HEK293T (cell line): ENCODE measurements at regions not wholly inside any gene's neighbourhood (a gene's known extent, or its start where the extent isn't known, plus 50 kb on each side); places are given as distances from the start of the nearest gene placed in this dataset.

Experiments
- CTCF ChIA-PET: fragments of 350-600 bp; formaldehyde crosslinking; extraction: SDS; loops from one replicate; lab custom pipeline; 2021; ENCODE audit warnings: antibody characterized with exemption, inconsistent platforms; lab: Yijun Ruan, JAX
- POLR2A ChIA-PET: fragments of 350-600 bp; formaldehyde crosslinking; extraction: SDS; loops from one replicate; lab custom pipeline; 2020; ENCODE audit warnings: antibody characterized with exemption, inconsistent platforms; lab: Yijun Ruan, JAX
- DNase-seq: peaks from one replicate; pipeline ENCODE4 v3.0.0; 2012; ENCODE audit warnings: mixed read lengths; ENCODE audit errors: extremely low spot score
- ARNT ChIP-seq: fragments of 450-650 bp; IDR thresholded peaks from 2 replicates; pipeline ENCODE4 v1.6.1; 2017; ENCODE audit warnings: mild to moderate bottlenecking
- BHLHE40 ChIP-seq: fragments of 450-650 bp; IDR thresholded peaks from 2 replicates; pipeline ENCODE4 v1.6.1; 2016; ENCODE audit warnings: mild to moderate bottlenecking, moderate library complexity, borderline replicate concordance
- CTBP1 ChIP-seq: fragments of 450-650 bp; IDR thresholded peaks from 2 replicates; pipeline ENCODE4 v1.6.1; 2016; ENCODE audit warnings: borderline replicate concordance
- ELF4 ChIP-seq: fragments of 450-650 bp; IDR thresholded peaks from 2 replicates; pipeline ENCODE4 v1.6.1; 2017; ENCODE audit warnings: antibody characterized with exemption
- FOXA1 ChIP-seq: fragments of 450-650 bp; IDR thresholded peaks from 2 replicates; pipeline ENCODE4 v1.6.1; 2016; ENCODE audit warnings: mild to moderate bottlenecking
- FOXK2 ChIP-seq: fragments of 450-650 bp; IDR thresholded peaks from 2 replicates; pipeline ENCODE4 v1.6.1; 2016; ENCODE audit warnings: mild to moderate bottlenecking
- FOXM1 ChIP-seq: fragments of 450-650 bp; IDR thresholded peaks from 2 replicates; pipeline ENCODE4 v1.6.1; 2017; ENCODE audit warnings: mild to moderate bottlenecking, borderline replicate concordance
- HDGF ChIP-seq: fragments of 450-650 bp; IDR thresholded peaks from 2 replicates; pipeline ENCODE4 v1.6.1; 2017; ENCODE audit warnings: antibody characterized with exemption, borderline replicate concordance
- L3MBTL2 ChIP-seq: fragments of 450-650 bp; conservative IDR thresholded peaks from 2 replicates; pipeline ENCODE4 v1.6.1; 2016; ENCODE audit warnings: mild to moderate bottlenecking
- LEF1 ChIP-seq: fragments of 450-650 bp; IDR thresholded peaks from 2 replicates; pipeline ENCODE4 v1.6.1; 2017; ENCODE audit warnings: mild to moderate bottlenecking, borderline replicate concordance
- NFRKB ChIP-seq: fragments of 450-650 bp; IDR thresholded peaks from 2 replicates; pipeline ENCODE4 v1.6.1; 2016; ENCODE audit warnings: mild to moderate bottlenecking, moderate library complexity
- SP1 ChIP-seq: fragments of 450-650 bp; IDR thresholded peaks from 2 replicates; pipeline ENCODE4 v1.6.1; 2017
- SUZ12 ChIP-seq: fragments of 450-650 bp; IDR thresholded peaks from 2 replicates; pipeline ENCODE4 v1.6.1; 2016; ENCODE audit warnings: mild to moderate bottlenecking
- TARDBP ChIP-seq: fragments of 450-650 bp; IDR thresholded peaks from 2 replicates; pipeline ENCODE4 v1.6.1; 2016
- ZNF384 ChIP-seq: fragments of 450-650 bp; IDR thresholded peaks from 2 replicates; pipeline ENCODE4 v1.6.1; 2016
- TF ChIP-seq, protein P1 (sequence below): fragments of 450-650 bp; IDR thresholded peaks from 2 replicates; pipeline ENCODE4 v1.6.1; 2016

DNA sequence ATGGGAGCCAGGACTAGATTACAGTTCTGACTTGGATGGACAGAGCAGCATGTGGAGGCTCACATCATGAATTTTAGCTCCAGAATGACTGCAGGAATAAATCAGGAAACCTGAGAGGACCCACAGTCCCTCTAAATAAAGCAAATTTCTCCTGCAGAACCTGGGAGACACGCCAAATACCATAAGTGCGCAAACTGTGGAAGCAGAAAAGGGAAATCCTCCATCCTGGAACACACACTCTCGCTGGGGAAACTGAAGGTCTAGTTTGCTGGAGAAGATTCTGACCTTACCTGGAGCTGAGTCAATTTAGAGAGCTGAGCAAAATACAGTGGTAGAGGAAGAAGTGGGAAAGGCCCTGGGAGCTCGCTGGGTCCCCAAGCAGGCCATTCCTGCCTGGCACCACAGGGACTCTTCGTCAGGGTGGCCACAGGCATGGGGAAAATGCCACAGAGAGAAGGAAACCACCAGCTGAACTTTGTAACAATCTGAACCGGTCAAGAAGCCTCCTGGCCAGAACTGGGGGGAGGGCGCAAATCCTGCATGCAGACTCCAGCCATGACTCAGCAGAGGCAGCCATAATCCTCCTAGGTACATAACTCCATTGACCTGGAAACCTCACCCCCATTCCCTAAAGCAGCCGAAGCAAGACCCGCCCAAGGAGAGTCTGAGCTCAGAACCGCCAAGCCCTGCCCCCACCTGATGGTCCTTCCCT lies 390.9 kb downstream of the LRRC70 start:
- TF ChIP-seq L3MBTL2, result no peak
- no peak for TF ChIP-seq BHLHE40
- TF ChIP-seq NFRKB, result no peak
- POLR2A ChIA-PET, result no interaction called here
- no peak for DNase-seq
- CTCF ChIA-PET, result no interaction called here

DNA sequence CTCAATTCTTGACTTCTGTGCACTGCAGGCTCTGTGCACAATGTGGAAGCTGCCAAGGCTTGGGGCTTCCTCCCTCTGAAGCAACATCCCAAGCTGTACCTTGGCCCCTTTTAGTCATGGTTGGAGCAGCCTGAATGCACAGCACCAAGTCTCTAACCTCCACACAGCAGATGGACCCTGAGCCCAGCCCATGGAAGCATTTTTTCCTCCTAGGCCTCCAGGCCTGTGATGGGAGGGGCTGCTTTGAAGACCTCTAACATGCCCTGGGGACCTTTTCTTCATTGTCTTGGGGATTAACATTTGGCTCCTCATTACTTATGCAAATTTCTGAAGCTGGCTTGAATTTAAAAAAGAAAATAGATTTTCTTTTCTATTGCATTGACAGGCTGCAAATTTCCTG lies 385.8 kb downstream of the LRRC70 start:
- ChIA-PET POLR2A (no interaction called here), CTCF (no interaction called here)
- TF ChIP-seq FOXM1, result no peak
- TF ChIP-seq TARDBP, result no peak
- TF ChIP-seq, protein P1, sequence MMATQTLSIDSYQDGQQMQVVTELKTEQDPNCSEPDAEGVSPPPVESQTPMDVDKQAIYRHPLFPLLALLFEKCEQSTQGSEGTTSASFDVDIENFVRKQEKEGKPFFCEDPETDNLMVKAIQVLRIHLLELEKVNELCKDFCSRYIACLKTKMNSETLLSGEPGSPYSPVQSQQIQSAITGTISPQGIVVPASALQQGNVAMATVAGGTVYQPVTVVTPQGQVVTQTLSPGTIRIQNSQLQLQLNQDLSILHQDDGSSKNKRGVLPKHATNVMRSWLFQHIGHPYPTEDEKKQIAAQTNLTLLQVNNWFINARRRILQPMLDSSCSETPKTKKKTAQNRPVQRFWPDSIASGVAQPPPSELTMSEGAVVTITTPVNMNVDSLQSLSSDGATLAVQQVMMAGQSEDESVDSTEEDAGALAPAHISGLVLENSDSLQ, result no peak
- TF ChIP-seq ZNF384, result no peak
- TF ChIP-seq HDGF, result no peak
- TF ChIP-seq FOXA1, result no peak
- TF ChIP-seq FOXK2, result no peak
- no peak for TF ChIP-seq SP1
- TF ChIP-seq SUZ12, result no peak
- DNase-seq, result no peak

- DNase-seq, result no peak
- ChIA-PET POLR2A (no interaction called here), CTCF (no interaction called here)
- TF ChIP-seq ELF4 (no peak), BHLHE40 (no peak), LEF1 (no peak), TARDBP (no peak), SUZ12 (no peak), FOXA1 (no peak), NFRKB (no peak), L3MBTL2 (no peak), SP1 (no peak), CTBP1 (no peak), FOXM1 (no peak), ZNF384 (no peak), FOXK2 (no peak), HDGF (no peak), ARNT (no peak)
- TF ChIP-seq, protein P1, result no peak
These were observed 382.2 kb downstream of the LRRC70 start for GRCh38 chr5:62960781-62961180.

DNA sequence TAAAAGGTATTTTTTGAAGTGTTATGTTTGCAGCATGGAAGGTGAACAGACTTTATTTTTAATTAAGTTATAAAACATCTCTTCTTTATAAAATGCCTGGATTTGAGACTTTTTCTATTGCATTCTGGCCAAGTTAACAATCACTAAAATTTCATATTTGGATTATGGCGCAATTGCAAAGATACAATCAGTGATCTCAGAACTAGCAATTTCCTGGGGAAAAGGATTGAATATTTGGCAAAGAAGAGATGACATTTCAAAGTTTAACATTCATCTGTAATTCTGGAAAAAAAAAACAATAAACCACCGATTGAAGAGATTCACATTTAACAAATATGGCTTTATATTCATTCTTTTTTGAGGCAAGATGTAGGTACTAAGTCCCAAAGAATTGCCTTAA lies 378.0 kb downstream of the LRRC70 start:
- no peak for TF ChIP-seq BHLHE40
- TF ChIP-seq LEF1, result no peak
- TF ChIP-seq ELF4, result no peak
- TF ChIP-seq TARDBP, result no peak
- TF ChIP-seq CTBP1, result no peak
- no peak for TF ChIP-seq L3MBTL2
- TF ChIP-seq SP1, result no peak
- CTCF ChIA-PET, result no interaction called here
- no peak for DNase-seq
- POLR2A ChIA-PET, result no interaction called here

- DNase-seq, result no peak
- TF ChIP-seq BHLHE40 (no peak), NFRKB (no peak)
- ChIA-PET POLR2A (no interaction called here), CTCF (no interaction called here)
These were observed 376.0 kb downstream of the LRRC70 start for GRCh38 chr5:62954578-62954977.

- DNase-seq, result no peak
- ChIA-PET CTCF (no interaction called here), POLR2A (no interaction called here)
- TF ChIP-seq NFRKB (no peak), ZNF384 (no peak), ELF4 (no peak), CTBP1 (no peak), TARDBP (no peak), LEF1 (no peak), FOXK2 (no peak), SUZ12 (no peak), ARNT (no peak), FOXA1 (no peak), HDGF (no peak), FOXM1 (no peak), BHLHE40 (no peak), L3MBTL2 (no peak), SP1 (no peak)
- TF ChIP-seq, protein P1, result no peak
These were observed 369.7 kb downstream of the LRRC70 start for GRCh38 chr5:62948301-62948700.

DNA sequence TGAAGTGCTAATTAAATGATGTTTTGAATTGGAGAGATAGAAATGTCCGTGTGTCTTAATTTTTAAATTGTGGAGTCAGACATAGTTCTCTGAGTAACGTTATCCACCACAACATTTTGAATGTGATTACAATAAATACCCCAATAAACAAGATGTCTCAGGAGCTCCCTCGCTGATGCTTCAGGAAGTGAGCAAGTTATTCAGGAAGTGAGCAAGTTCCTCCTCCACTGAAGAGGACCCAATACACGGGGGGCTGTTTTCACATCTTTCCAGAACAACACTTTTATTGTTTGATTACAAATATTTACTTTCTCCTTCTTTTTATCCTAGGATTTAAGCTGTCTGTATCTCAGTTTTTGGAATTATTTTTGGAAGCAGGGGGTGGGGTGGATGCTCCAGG lies 363.8 kb downstream of the LRRC70 start:
- TF ChIP-seq ELF4 (no peak), ZNF384 (no peak), BHLHE40 (no peak), SUZ12 (no peak), NFRKB (no peak), FOXA1 (no peak), FOXM1 (no peak), L3MBTL2 (no peak), TARDBP (no peak), FOXK2 (no peak), HDGF (no peak), SP1 (no peak), CTBP1 (no peak), LEF1 (no peak), ARNT (no peak)
- TF ChIP-seq, protein P1, result no peak
- DNase-seq, result no peak
- CTCF ChIA-PET, result no interaction called here
- POLR2A ChIA-PET, result no interaction called here
